ENCODE measurements at regions not wholly inside any gene's neighbourhood (a gene's known extent, or its start where the extent isn't known, plus 50 kb on each side); places are given as distances from the start of the nearest gene placed in this dataset.

DNA sequence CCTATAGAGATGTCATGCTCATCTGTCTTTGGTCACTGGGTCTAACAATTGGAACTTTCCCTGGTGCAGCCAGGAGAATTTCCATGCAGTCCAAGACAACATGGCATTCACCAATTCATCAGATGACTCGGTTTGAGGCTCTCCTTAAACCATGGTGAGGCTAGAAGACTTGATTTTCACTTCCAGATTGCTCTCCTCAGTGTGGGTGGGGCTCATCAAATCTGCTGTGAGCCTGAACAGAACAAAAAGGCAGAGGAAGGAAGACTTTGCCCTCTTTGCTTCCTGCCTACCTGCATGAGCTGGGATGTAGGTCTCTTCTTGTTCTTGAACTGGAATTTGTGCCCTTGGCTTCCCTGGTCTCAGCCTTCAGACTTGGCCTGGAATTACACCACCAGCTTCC, 203.4 kb upstream of the TRIB2 start:
- ChIA-PET CTCF (no interaction called here), POLR2A (no interaction called here)
- TF ChIP-seq POLR2AphosphoS5 (IDR thresholded peaks at IDR 0.05; ENCODE audit: insufficient read depth, low read depth, low read length), result no peak
- TF ChIP-seq FOS (IDR thresholded peaks at IDR 0.05; ENCODE audit: borderline replicate concordance, insufficient read depth, low read length), result no peak
- no peak for TF ChIP-seq GATA2 (IDR thresholded peaks at IDR 0.05; ENCODE audit: insufficient read depth, insufficient read length, low read depth, low read length)
- no peak for TF ChIP-seq POLR2A (IDR thresholded peaks at IDR 0.05; ENCODE audit: low read depth, low read length)
- TF ChIP-seq, protein P1, sequence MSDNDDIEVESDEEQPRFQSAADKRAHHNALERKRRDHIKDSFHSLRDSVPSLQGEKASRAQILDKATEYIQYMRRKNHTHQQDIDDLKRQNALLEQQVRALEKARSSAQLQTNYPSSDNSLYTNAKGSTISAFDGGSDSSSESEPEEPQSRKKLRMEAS (IDR thresholded peaks at IDR 0.05; ENCODE audit: insufficient read depth, insufficient read length), result no peak
- no peak for TF ChIP-seq JUN (IDR thresholded peaks at IDR 0.05; ENCODE audit: borderline replicate concordance, insufficient read depth, insufficient read length, low read depth)
- no peak for TF ChIP-seq CTCF (IDR thresholded peaks at IDR 0.05; ENCODE audit: extremely low read depth in 1 of 2, insufficient read depth in 1 of 2, low read depth in 1 of 2, low read length in 2 of 2)
- no peak for TF ChIP-seq EZH2 (IDR thresholded peaks at IDR 0.05; ENCODE audit: borderline replicate concordance, low read depth, low read length, severe bottlenecking)
- TF ChIP-seq MYC (IDR thresholded peaks at IDR 0.05; ENCODE audit: low read depth, low read length), result no peak
- BruUV-seq (replicated peaks), result no TSS peak
- DNase-seq (ENCODE audit: low read depth, low spot score) (no peak), FAIRE-seq (peak; percentile 55)
- no peak overlapping the region for H3K27ac ChIP-seq (ENCODE audit: insufficient read depth, low read depth, low read length)
- H3K27me3 ChIP-seq (ENCODE audit: control insufficient read depth in 2 of 2, insufficient read depth in 2 of 2, low read length in 2 of 2), result no peaks in the 10 kb centered on the region
- no peak overlapping the region for H3K4me3 ChIP-seq (replicated peaks in 1 of 3; ENCODE audit: insufficient read depth in 1 of 3, low read depth in 1 of 3, low read length in 3 of 3)
- no peaks in the 10 kb centered on the region for H3K4me1 ChIP-seq (ENCODE audit: control insufficient read depth, extremely low read depth, insufficient read depth, low read length)
- dilution Hi-C loops (cut with MboI; ENCODE audit: extremely low pct_ligation_motif_present, low sequenced_read_pairs), result no loop called here
- H3K9ac ChIP-seq (replicated peaks; ENCODE audit: extremely low read depth, insufficient read depth, low read length), result no peak overlapping the region
- no peaks in the 10 kb centered on the region for H3K9me3 ChIP-seq (replicated peaks; ENCODE audit: control insufficient read depth, insufficient read depth, low read length)
- no peaks in the 10 kb centered on the region for H3K9me1 ChIP-seq (replicated peaks; ENCODE audit: control insufficient read depth, extremely low read depth, insufficient read depth, low read length)
- H3K36me3 ChIP-seq (ENCODE audit: control insufficient read depth in 2 of 2, extremely low read depth in 1 of 2, insufficient read depth in 2 of 2, low read length in 2 of 2), result no peaks in the 10 kb centered on the region
- no peaks in the 10 kb centered on the region for H3K79me2 ChIP-seq (ENCODE audit: control insufficient read depth, insufficient read depth, low read length)
- H2AFZ ChIP-seq (ENCODE audit: low read depth, low read length), result no peak overlapping the region
- H4K20me1 ChIP-seq (replicated peaks; ENCODE audit: control insufficient read depth, extremely low read depth, insufficient read depth, low read length), result no peaks in the 10 kb centered on the region
- no peak overlapping the region for H3K4me2 ChIP-seq (ENCODE audit: insufficient read depth, low read length)
- intact Hi-C loops (cut with micrococcal nuclease), result no loop called here

Data from endothelial cell of umbilical vein (primary cell).